ENCODE measurements at regions not wholly inside any gene's neighbourhood (a gene's known extent, or its start where the extent isn't known, plus 50 kb on each side); places are given as distances from the start of the nearest gene placed in this dataset.

DNA sequence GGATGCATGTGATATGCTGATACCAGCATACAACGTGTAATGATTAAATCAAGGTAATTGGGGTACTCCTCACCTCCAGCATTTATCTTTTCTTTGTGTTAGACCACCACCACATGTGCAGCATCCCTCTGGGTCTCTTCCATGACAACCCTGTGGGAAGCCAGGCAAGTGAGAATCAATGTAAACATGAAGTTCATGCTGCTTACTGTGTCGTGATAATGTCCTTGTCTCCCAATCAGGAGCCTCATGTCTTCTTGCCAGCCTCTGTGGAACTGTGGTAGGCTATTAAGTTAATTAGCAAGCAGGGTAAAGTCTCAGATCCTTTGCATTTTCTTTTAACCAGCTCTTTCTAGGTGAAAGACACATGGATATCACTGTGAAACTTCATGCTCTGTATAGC, 126.7 kb downstream of the TES start:
- H3K27ac ChIP-seq (ENCODE audit: low read depth, low read length) = no peak overlapping the region
- H2BK5ac ChIP-seq (ENCODE audit: low read length) = no peak overlapping the region
- no peak overlapping the region for H2AK5ac ChIP-seq (ENCODE audit: low read length)
- H4K5ac ChIP-seq (ENCODE audit: low read length) = no peak overlapping the region
- no CpG with 5 or more reads among the region's 2 CpGs for WGBS (ENCODE audit: extremely low coverage, insufficient coverage, low lambda C conversion rate)
- DNase-seq = peak; percentile 87
- no peak overlapping the region for H3K4ac ChIP-seq (ENCODE audit: low read depth, low read length)
- H3K79me2 ChIP-seq (ENCODE audit: control insufficient read depth, insufficient read depth, low read length) = no peaks in the 10 kb centered on the region
- H2BK120ac ChIP-seq (ENCODE audit: low read depth, low read length) = no peak overlapping the region
- no peak overlapping the region for H3K4me3 ChIP-seq (ENCODE audit: low read length)
- H3K18ac ChIP-seq (ENCODE audit: low read length) = no peak overlapping the region
- no peak overlapping the region for H3K9ac ChIP-seq (ENCODE audit: low read length)
- no peaks in the 10 kb centered on the region for H3K79me1 ChIP-seq (ENCODE audit: low read length)
- H3K27me3 ChIP-seq (ENCODE audit: insufficient read depth, low read length, poor library complexity) = no peaks in the 10 kb centered on the region
- no peak overlapping the region for H3K4me2 ChIP-seq (ENCODE audit: low read length)
- H4K8ac ChIP-seq (ENCODE audit: low read depth, low read length) = no peak overlapping the region
- no peak overlapping the region for H3K56ac ChIP-seq (ENCODE audit: low read length)
- no peak overlapping the region for H2BK15ac ChIP-seq (replicated peaks; ENCODE audit: low read depth)
- H3K4me1 ChIP-seq (ENCODE audit: control insufficient read depth, low read depth, low read length) = no peaks in the 10 kb centered on the region
- no peaks in the 10 kb centered on the region for H3K36me3 ChIP-seq (ENCODE audit: control insufficient read depth, insufficient read depth, low read length)
- H3K23ac ChIP-seq (ENCODE audit: low read length) = no peak overlapping the region

DNA sequence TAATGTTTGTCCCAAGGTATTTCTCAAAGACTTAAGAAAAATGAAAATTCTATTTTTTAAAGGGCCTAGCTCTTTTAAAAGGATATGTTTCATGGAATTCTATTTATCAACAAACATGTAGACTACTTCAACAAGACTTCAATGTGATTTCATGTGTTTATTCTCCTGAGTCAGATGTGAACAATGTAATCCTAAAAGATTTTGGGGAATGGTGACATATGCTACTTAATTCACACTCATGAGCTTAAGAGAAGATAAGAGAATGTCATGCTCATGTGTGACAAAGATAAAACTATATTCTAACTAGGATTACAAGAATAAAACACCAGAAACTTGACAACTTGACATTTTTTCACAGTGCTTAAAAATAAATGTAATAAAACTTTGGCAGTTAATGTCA, 127.5 kb downstream of the TES start:
- Histone ChIP-seq H3K9ac (ENCODE audit: low read length) (no peak overlapping the region), H3K23ac (ENCODE audit: low read length) (no peak overlapping the region), H3K79me1 (ENCODE audit: low read length) (no peaks in the 10 kb centered on the region), H2BK5ac (ENCODE audit: low read length) (no peak overlapping the region), H2BK15ac (replicated peaks; ENCODE audit: low read depth) (no peak overlapping the region), H3K56ac (ENCODE audit: low read length) (no peak overlapping the region), H3K4me1 (ENCODE audit: control insufficient read depth, low read depth, low read length) (no peaks in the 10 kb centered on the region), H2AK5ac (ENCODE audit: low read length) (no peak overlapping the region), H3K36me3 (ENCODE audit: control insufficient read depth, insufficient read depth, low read length) (no peaks in the 10 kb centered on the region), H3K4me3 (ENCODE audit: low read length) (no peak overlapping the region), H4K5ac (ENCODE audit: low read length) (no peak overlapping the region), H3K18ac (ENCODE audit: low read length) (no peak overlapping the region), H3K79me2 (ENCODE audit: control insufficient read depth, insufficient read depth, low read length) (no peaks in the 10 kb centered on the region), H3K4ac (ENCODE audit: low read depth, low read length) (no peak overlapping the region), H3K27ac (ENCODE audit: low read depth, low read length) (no peak overlapping the region), H4K8ac (ENCODE audit: low read depth, low read length) (no peak overlapping the region), H3K27me3 (ENCODE audit: insufficient read depth, low read length, poor library complexity) (no peaks in the 10 kb centered on the region), H2BK120ac (ENCODE audit: low read depth, low read length) (no peak overlapping the region), H3K4me2 (ENCODE audit: low read length) (no peak overlapping the region)
- DNase-seq = peak; percentile 43

DNA sequence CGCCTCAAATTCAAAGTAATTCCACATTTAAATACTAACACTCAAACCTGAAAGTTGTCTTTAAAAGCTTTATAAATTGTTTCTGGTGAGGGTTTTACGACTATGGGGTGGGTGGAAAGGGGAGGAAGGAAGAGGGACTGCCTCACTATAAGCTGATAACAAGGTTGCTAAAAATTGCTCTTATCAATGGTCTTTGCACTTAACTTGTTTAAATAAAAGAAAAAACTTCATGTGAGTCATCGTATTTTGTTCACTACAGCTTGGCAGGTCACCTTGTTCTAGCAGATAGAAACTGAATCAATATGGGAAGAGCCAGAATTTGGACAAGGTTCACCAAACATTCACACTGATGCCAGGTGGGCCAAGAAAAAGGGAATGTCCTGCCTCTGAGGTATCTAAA, 129.2 kb downstream of the TES start:
- Histone ChIP-seq H4K5ac (ENCODE audit: low read length) (no peak overlapping the region), H3K4ac (ENCODE audit: low read depth, low read length) (no peak overlapping the region), H2BK15ac (replicated peaks; ENCODE audit: low read depth) (no peak overlapping the region), H3K4me2 (ENCODE audit: low read length) (no peak overlapping the region), H3K36me3 (ENCODE audit: control insufficient read depth, insufficient read depth, low read length) (no peaks in the 10 kb centered on the region), H3K79me2 (ENCODE audit: control insufficient read depth, insufficient read depth, low read length) (no peaks in the 10 kb centered on the region), H3K27me3 (ENCODE audit: insufficient read depth, low read length, poor library complexity) (no peaks in the 10 kb centered on the region), H2BK120ac (ENCODE audit: low read depth, low read length) (no peak overlapping the region), H3K4me1 (ENCODE audit: control insufficient read depth, low read depth, low read length) (no peaks in the 10 kb centered on the region), H3K56ac (ENCODE audit: low read length) (no peak overlapping the region), H2AK5ac (ENCODE audit: low read length) (no peak overlapping the region), H3K18ac (ENCODE audit: low read length) (no peak overlapping the region), H3K79me1 (ENCODE audit: low read length) (no peaks in the 10 kb centered on the region), H4K8ac (ENCODE audit: low read depth, low read length) (no peak overlapping the region), H3K9ac (ENCODE audit: low read length) (no peak overlapping the region), H3K4me3 (ENCODE audit: low read length) (no peak overlapping the region), H3K23ac (ENCODE audit: low read length) (no peak overlapping the region), H3K27ac (ENCODE audit: low read depth, low read length) (no peak overlapping the region), H2BK5ac (ENCODE audit: low read length) (no peak overlapping the region)
- WGBS (ENCODE audit: extremely low coverage, insufficient coverage, low lambda C conversion rate) = no CpG with 5 or more reads among the region's 3 CpGs
- DNase-seq = no peak

DNA sequence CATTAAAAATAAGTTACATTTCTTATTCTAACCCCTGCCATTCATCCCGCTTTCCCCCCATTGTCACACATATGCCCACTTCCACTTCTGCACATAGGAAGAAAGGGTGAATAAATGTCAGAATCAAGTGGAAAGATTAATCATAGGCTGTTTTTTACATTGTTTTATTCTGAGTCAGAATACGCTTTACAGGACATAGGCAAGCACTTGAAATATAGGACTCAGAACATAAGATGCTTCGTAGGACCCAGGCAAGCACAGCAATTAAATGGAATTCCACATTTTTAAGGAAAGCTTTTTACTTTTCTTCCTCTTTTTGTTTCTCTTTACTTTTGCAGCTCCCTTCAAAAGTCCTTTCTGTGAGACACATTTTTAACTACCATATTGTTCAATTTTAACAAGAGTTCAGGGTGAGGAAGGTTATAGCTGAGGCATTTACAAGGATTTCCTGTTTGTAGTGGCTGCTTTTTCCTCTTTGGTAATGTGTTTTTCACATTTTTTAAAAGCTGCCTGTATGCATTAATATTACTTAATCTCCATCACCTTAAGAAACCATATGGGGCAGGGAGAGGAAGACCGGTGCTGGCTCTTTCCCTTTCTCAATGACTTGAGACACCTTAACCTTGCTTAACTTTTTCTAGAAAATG, 130.0 kb downstream of the TES start:
- no peaks in the 10 kb centered on the region for H3K36me3 ChIP-seq (ENCODE audit: control insufficient read depth, insufficient read depth, low read length)
- H2BK15ac ChIP-seq (replicated peaks; ENCODE audit: low read depth) = no peak overlapping the region
- no peak for DNase-seq
- no peak overlapping the region for H3K4ac ChIP-seq (ENCODE audit: low read depth, low read length)
- no peak overlapping the region for H3K23ac ChIP-seq (ENCODE audit: low read length)
- no peak overlapping the region for H4K8ac ChIP-seq (ENCODE audit: low read depth, low read length)
- H3K27me3 ChIP-seq (ENCODE audit: insufficient read depth, low read length, poor library complexity) = no peaks in the 10 kb centered on the region
- no peak overlapping the region for H2AK5ac ChIP-seq (ENCODE audit: low read length)
- no peak overlapping the region for H3K9ac ChIP-seq (ENCODE audit: low read length)
- H4K5ac ChIP-seq (ENCODE audit: low read length) = no peak overlapping the region
- H3K4me3 ChIP-seq (ENCODE audit: low read length) = no peak overlapping the region
- H3K18ac ChIP-seq (ENCODE audit: low read length) = no peak overlapping the region
- H3K4me1 ChIP-seq (ENCODE audit: control insufficient read depth, low read depth, low read length) = no peaks in the 10 kb centered on the region
- no CpG with 5 or more reads among the region's 4 CpGs for WGBS (ENCODE audit: extremely low coverage, insufficient coverage, low lambda C conversion rate)
- H2BK120ac ChIP-seq (ENCODE audit: low read depth, low read length) = no peak overlapping the region
- no peaks in the 10 kb centered on the region for H3K79me2 ChIP-seq (ENCODE audit: control insufficient read depth, insufficient read depth, low read length)
- no peak overlapping the region for H2BK5ac ChIP-seq (ENCODE audit: low read length)
- no peak overlapping the region for H3K56ac ChIP-seq (ENCODE audit: low read length)
- no peak overlapping the region for H3K4me2 ChIP-seq (ENCODE audit: low read length)
- H3K27ac ChIP-seq (ENCODE audit: low read depth, low read length) = no peak overlapping the region
- H3K79me1 ChIP-seq (ENCODE audit: low read length) = no peaks in the 10 kb centered on the region

DNA sequence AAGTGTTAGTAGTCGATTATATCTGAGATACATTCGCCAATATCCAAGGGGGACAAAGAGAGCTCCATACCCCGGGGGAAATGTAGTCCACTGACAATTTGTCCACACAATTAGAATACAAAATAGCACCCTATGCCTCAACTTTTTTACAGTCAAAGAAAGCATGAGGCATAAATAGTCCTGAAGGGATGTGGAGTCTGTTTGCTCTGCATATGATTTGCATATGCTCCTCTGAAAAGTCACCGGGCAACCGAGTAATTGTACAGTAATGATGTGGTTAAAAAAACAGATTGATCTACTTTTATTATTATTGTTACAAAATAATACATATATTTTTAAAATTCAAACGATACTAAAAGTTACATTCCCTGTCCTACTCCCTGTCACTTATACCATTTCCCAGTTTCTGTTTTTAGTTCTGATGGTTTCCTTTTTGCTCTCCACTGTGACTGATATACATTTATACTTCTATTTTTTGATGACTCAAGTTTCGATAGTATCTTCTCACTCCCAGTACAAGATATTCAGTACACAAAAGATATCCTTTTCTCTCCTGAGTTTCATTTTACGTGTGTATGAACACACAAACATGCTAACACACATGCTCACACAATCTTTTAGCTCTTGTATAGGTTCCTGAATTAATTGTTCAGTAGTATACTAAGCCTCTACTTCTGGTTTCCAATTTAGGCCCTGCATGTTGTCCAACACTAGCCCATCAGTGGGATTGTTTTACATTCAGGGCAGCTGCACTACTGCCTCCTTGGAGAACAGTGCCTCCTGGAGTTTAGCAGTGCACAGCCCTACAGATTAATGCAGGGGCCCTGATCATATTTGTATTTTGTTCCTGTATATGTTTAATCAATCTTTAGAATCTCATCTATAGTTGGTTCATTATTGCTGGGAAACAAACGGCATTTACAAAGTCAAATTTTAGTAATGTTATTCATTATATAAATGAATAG, 130.9 kb downstream of the TES start:
- H3K36me3 ChIP-seq (ENCODE audit: control insufficient read depth, insufficient read depth, low read length) = no peaks in the 10 kb centered on the region
- no peak overlapping the region for H3K23ac ChIP-seq (ENCODE audit: low read length)
- no peak overlapping the region for H3K9ac ChIP-seq (ENCODE audit: low read length)
- no peak overlapping the region for H4K8ac ChIP-seq (ENCODE audit: low read depth, low read length)
- DNase-seq = peak; percentile 37
- H3K4ac ChIP-seq (ENCODE audit: low read depth, low read length) = no peak overlapping the region
- 100% methylated on average over 1 of the region's 9 CpGs for WGBS (ENCODE audit: extremely low coverage, insufficient coverage, low lambda C conversion rate)
- no peaks in the 10 kb centered on the region for H3K27me3 ChIP-seq (ENCODE audit: insufficient read depth, low read length, poor library complexity)
- no peak overlapping the region for H2BK120ac ChIP-seq (ENCODE audit: low read depth, low read length)
- H3K79me1 ChIP-seq (ENCODE audit: low read length) = no peaks in the 10 kb centered on the region
- H3K4me3 ChIP-seq (ENCODE audit: low read length) = no peak overlapping the region
- H3K4me1 ChIP-seq (ENCODE audit: control insufficient read depth, low read depth, low read length) = no peaks in the 10 kb centered on the region
- H3K27ac ChIP-seq (ENCODE audit: low read depth, low read length) = no peak overlapping the region
- H3K4me2 ChIP-seq (ENCODE audit: low read length) = no peak overlapping the region
- H4K5ac ChIP-seq (ENCODE audit: low read length) = no peak overlapping the region
- no peak overlapping the region for H3K56ac ChIP-seq (ENCODE audit: low read length)
- H2BK15ac ChIP-seq (replicated peaks; ENCODE audit: low read depth) = no peak overlapping the region
- H2AK5ac ChIP-seq (ENCODE audit: low read length) = no peak overlapping the region
- H3K18ac ChIP-seq (ENCODE audit: low read length) = no peak overlapping the region
- H3K79me2 ChIP-seq (ENCODE audit: control insufficient read depth, insufficient read depth, low read length) = no peaks in the 10 kb centered on the region
- H2BK5ac ChIP-seq (ENCODE audit: low read length) = no peak overlapping the region

Data from mesendoderm (in vitro differentiated cells).